Upper lobe of left lung (tissue), 6 donors: ENCODE measurements at regions not wholly inside any gene's neighbourhood (a gene's known extent, or its start where the extent isn't known, plus 50 kb on each side); places are given as distances from the start of the nearest gene placed in this dataset.

Source experiments
- ATAC-seq, 2 donors: fragments of 200-7000 bp; cut with Tn5 transposase; one replicate each; pipeline ENCODE4 v1.9.1; 2022; ENCODE audit warnings: mild to moderate bottlenecking in 2 of 2, moderate library complexity in 2 of 2; ENCODE audit not compliant: low FRiP score in 2 of 2
- DNase-seq, 2 donors: peaks; one replicate each; pipeline ENCODE4 v3.0.0-alpha.2; 2019 to 2020
- H3K27ac ChIP-seq, 4 donors: fragments of 200-600 bp; sonication (generic); one replicate each; pipeline ENCODE4 v1.5.1; 2016 to 2019
- H3K27me3 ChIP-seq, 4 donors: fragments of 200-600 bp; sonication (generic); one replicate each; pipeline ENCODE4 v1.5.1; 2017 to 2019
- H3K36me3 ChIP-seq, 4 donors: fragments of 200-600 bp; sonication (generic); one replicate each; pipeline ENCODE4 v1.5.1; 2016 to 2019
- H3K4me1 ChIP-seq, 4 donors: fragments of 200-600 bp; sonication (generic); one replicate each; pipeline ENCODE4 v1.5.1; 2018 to 2019
- H3K4me3 ChIP-seq, 4 donors: fragments of 200-600 bp; sonication (generic); one replicate each; pipeline ENCODE4 v1.5.1; 2017 to 2019; ENCODE audit warnings: mild to moderate bottlenecking in 2 of 4, moderate library complexity in 1 of 4
- H3K9me3 ChIP-seq, 4 donors: fragments of 200-600 bp; sonication (generic); one replicate each; pipeline ENCODE4 v1.5.1; 2018 to 2019
- CTCF ChIP-seq, 6 experiments: fragments of 450-650 bp in 4 of 6; fragments of 200-600 bp in 2 of 6; sonication (generic) in 2 of 6; IDR thresholded peaks; one replicate each; pipeline ENCODE4 v1.5.1; 2016 to 2019; ENCODE audit warnings: antibody characterized with exemption in 6 of 6
- EP300 ChIP-seq, 4 donors: sonication (generic); formaldehyde crosslinking; IDR thresholded peaks; one replicate each; pipeline ENCODE4 v1.5.1; 2017; ENCODE audit warnings: antibody characterized with exemption in 4 of 4, control low read depth in 2 of 4
- POLR2A ChIP-seq, 4 donors: fragments of 450-650 bp; IDR thresholded peaks; one replicate each; pipeline ENCODE4 v1.5.1; 2016 to 2017; ENCODE audit warnings: antibody characterized with exemption in 4 of 4, mild to moderate bottlenecking in 2 of 4
- POLR2AphosphoS5 ChIP-seq, 2 donors: sonication (generic); formaldehyde crosslinking; IDR thresholded peaks; one replicate each; pipeline ENCODE4 v1.5.1; 2017; ENCODE audit warnings: antibody characterized with exemption in 2 of 2
- WGBS, 2 donors: methylation state at CpG; one replicate each; pipeline ENCODE4 v1.1.5; 2017 to 2018; 5-methylcytosine and 5-hydroxymethylcytosine counted together
- donor health status: DM: no; HTN: no; CAD: no; lungs with moderate emphysema.
- donor health status: DM: no; HTN: yes; CAD: no; lungs with severe emphysema.

GRCh38 chr21:16108561-16109075, 378.8 kb downstream of the USP25 start:
- no peaks in the 10 kb centered on the region for H3K4me1 ChIP-seq
- H3K36me3 ChIP-seq: no peaks in the 10 kb centered on the region
- no peaks in the 10 kb centered on the region for H3K27me3 ChIP-seq
- peaks cover 0 to 4% (median 0%) of the 10 kb centered on the region in 4 donors for H3K9me3 ChIP-seq
- WGBS, 2 donors: 94 to 96% methylated on average over 3 of the region's 3 CpGs
- no peak overlapping the region for H3K4me3 ChIP-seq
- no peak for TF ChIP-seq POLR2A (IDR thresholded peaks at IDR 0.05)
- TF ChIP-seq EP300 (IDR thresholded peaks at IDR 0.05): no peak
- TF ChIP-seq CTCF (IDR thresholded peaks at IDR 0.05): no peak
- no peak for TF ChIP-seq POLR2AphosphoS5 (IDR thresholded peaks at IDR 0.05)
- no peak overlapping the region for H3K27ac ChIP-seq
- DNase-seq: no peak
- no peak for ATAC-seq

GRCh38 chr21:16113052-16113715, 383.4 kb downstream of the USP25 start:
- ATAC-seq (no peak), DNase-seq (no peak)
- no peak for TF ChIP-seq CTCF (IDR thresholded peaks at IDR 0.05)
- TF ChIP-seq POLR2AphosphoS5 (IDR thresholded peaks at IDR 0.05): no peak
- no peak for TF ChIP-seq POLR2A (IDR thresholded peaks at IDR 0.05)
- TF ChIP-seq EP300 (IDR thresholded peaks at IDR 0.05): no peak
- Histone ChIP-seq H3K27me3 (no peaks in the 10 kb centered on the region), H3K4me3 (no peak overlapping the region), H3K27ac (peak overlapping the region in 1 of 4 donors; percentile 22), H3K9me3 (no peaks in the 10 kb centered on the region), H3K36me3 (no peaks in the 10 kb centered on the region), H3K4me1 (no peaks in the 10 kb centered on the region)
- WGBS, 2 donors: 42 to 54% methylated on average over 2 of the region's 2 CpGs

GRCh38 chr21:16115461-16115860, 385.7 kb downstream of the USP25 start:
- H3K27ac ChIP-seq: no peak overlapping the region
- DNase-seq (no peak), ATAC-seq (no peak)
- no peaks in the 10 kb centered on the region for H3K9me3 ChIP-seq
- TF ChIP-seq EP300 (IDR thresholded peaks at IDR 0.05) (no peak), POLR2A (IDR thresholded peaks at IDR 0.05) (no peak), POLR2AphosphoS5 (IDR thresholded peaks at IDR 0.05) (no peak), CTCF (IDR thresholded peaks at IDR 0.05) (no peak)
- WGBS, 2 donors: 92 to 94% methylated on average over 3 of the region's 3 CpGs
- no peak overlapping the region for H3K4me3 ChIP-seq
- H3K36me3 ChIP-seq: no peaks in the 10 kb centered on the region
- H3K27me3 ChIP-seq: no peaks in the 10 kb centered on the region
- H3K4me1 ChIP-seq: no peaks in the 10 kb centered on the region

- TF ChIP-seq POLR2A (IDR thresholded peaks at IDR 0.05) (no peak), CTCF (IDR thresholded peaks at IDR 0.05) (no peak), EP300 (IDR thresholded peaks at IDR 0.05) (no peak), POLR2AphosphoS5 (IDR thresholded peaks at IDR 0.05) (no peak)
- DNase-seq (no peak), ATAC-seq (no peak)
- no peaks in the 10 kb centered on the region for H3K9me3 ChIP-seq
- 96 to 99% methylated on average over 2 of the region's 2 CpGs for WGBS, 2 donors
- no peak overlapping the region for H3K4me3 ChIP-seq
- no peaks in the 10 kb centered on the region for H3K4me1 ChIP-seq
- no peaks in the 10 kb centered on the region for H3K27me3 ChIP-seq
- H3K36me3 ChIP-seq: no peaks in the 10 kb centered on the region
- H3K27ac ChIP-seq: no peak overlapping the region
Observed at GRCh38 chr21:16116069-16116468, 386.3 kb downstream of the USP25 start.

- no peak for TF ChIP-seq POLR2A (IDR thresholded peaks at IDR 0.05)
- no peak for TF ChIP-seq POLR2AphosphoS5 (IDR thresholded peaks at IDR 0.05)
- no peak for TF ChIP-seq EP300 (IDR thresholded peaks at IDR 0.05)
- TF ChIP-seq CTCF (IDR thresholded peaks at IDR 0.05): no peak
- Histone ChIP-seq H3K27ac (no peak overlapping the region), H3K9me3 (no peaks in the 10 kb centered on the region), H3K36me3 (no peaks in the 10 kb centered on the region), H3K4me3 (no peak overlapping the region), H3K27me3 (no peaks in the 10 kb centered on the region), H3K4me1 (no peaks in the 10 kb centered on the region)
- no peak for ATAC-seq
- no peak for DNase-seq
- WGBS, 2 donors: 76 to 80% methylated on average over 1 of the region's 1 CpG
Observed at GRCh38 chr21:16116798-16117197, 387.0 kb downstream of the USP25 start.
